ENCODE measurements at regions not wholly inside any gene's neighbourhood (a gene's known extent, or its start where the extent isn't known, plus 50 kb on each side); places are given as distances from the start of the nearest gene placed in this dataset.

GRCh38 chr4:27293831-27294230 lies 433.2 kb downstream of the STIM2 start:
- Mint-ChIP-seq H3K27ac (no peak overlapping the region), H3K27me3 (ENCODE audit: low read depth) (no peaks in the 10 kb centered on the region), H3K4me3 (no peak overlapping the region), H3K9me3 (ENCODE audit: insufficient read depth) (peaks cover 4% of the 10 kb centered on the region), H3K36me3 (ENCODE audit: low read depth) (no peaks in the 10 kb centered on the region), H3K4me1 (ENCODE audit: low read depth) (no peaks in the 10 kb centered on the region)
- no peak for DNase-seq
- ATAC-seq: no peak
- ChIA-PET POLR2A (no interaction called here), CTCF (no interaction called here)

DNA sequence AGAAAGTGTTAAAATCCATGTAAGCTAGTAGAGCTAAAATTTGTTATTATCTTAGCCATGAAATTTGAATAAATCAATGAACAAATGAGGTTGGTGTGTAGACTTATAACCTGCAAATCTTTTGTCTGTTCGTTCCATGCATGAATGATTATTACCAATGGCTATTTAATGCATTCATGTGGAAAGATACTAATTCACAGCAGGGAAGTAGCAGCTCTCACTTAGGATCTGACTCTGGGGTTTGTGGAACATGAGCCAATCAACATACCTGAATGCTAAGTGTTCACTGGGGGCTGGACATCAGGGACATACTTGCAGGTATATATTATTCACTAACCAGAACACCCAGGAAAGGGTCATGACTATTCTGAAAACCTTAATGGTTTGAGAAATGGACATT lies 444.1 kb downstream of the STIM2 start:
- no peak for ATAC-seq
- Mint-ChIP-seq H3K4me3 (no peak overlapping the region), H3K4me1 (ENCODE audit: low read depth) (no peaks in the 10 kb centered on the region), H3K9me3 (ENCODE audit: insufficient read depth) (no peaks in the 10 kb centered on the region), H3K27ac (no peak overlapping the region), H3K36me3 (ENCODE audit: low read depth) (no peaks in the 10 kb centered on the region), H3K27me3 (ENCODE audit: low read depth) (no peaks in the 10 kb centered on the region)
- ChIA-PET POLR2A (interaction anchor here (0.8 kb wide), 1 partner anchor 10 kb away, joined by 3 read pairs; no protein-coding TSS in a partner anchor), CTCF (no interaction called here)
- DNase-seq: no peak

DNA sequence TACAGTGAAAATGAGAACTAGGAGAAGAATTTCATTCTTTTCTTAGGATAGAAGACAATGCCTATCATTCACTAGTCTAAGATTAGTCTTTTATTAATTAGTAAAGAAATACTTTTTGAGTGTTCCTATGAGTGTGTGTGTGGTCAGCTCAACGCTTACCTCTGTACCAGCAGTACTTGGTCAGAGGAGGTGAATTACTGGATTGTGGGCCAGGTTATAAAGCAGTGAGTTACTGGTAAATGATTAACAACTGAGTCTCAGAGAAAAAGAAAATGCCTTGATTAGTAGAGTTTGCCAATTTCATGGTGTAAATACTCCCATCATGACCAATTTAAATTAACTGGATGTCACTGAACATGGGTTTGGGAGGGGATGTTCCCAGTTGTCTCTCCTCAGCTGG lies 444.6 kb downstream of the STIM2 start:
- DNase-seq: no peak
- Mint-ChIP-seq H3K27me3 (ENCODE audit: low read depth) (no peaks in the 10 kb centered on the region), H3K4me3 (no peak overlapping the region), H3K36me3 (ENCODE audit: low read depth) (no peaks in the 10 kb centered on the region), H3K4me1 (ENCODE audit: low read depth) (no peaks in the 10 kb centered on the region), H3K9me3 (ENCODE audit: insufficient read depth) (no peaks in the 10 kb centered on the region), H3K27ac (no peak overlapping the region)
- POLR2A ChIA-PET: interaction anchor here (0.8 kb wide), 1 partner anchor 9 kb away, joined by 3 read pairs; no protein-coding TSS in a partner anchor
- ATAC-seq: no peak
- CTCF ChIA-PET: no interaction called here

DNA sequence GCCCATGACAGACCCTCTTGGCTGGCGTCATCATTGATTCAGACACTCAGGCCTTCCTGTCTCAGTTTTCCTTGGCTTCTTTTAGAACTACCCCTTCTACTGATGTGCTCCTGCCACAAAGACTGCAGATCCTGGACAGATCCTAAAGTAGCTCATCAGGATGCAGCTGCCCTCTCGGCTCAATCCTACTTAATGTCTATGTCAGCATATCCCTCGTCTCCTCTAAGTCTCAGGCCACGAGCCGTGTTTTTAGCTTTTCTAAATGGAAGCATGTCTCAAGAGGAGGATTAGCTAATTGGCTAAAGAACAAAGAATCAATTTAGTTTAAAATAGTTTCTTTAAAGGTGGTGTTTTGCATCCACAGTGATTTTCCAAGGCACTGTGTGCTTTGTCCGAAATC lies 447.7 kb downstream of the STIM2 start:
- Mint-ChIP-seq H3K27me3 (ENCODE audit: low read depth) (peaks cover 2% of the 10 kb centered on the region), H3K4me3 (no peak overlapping the region), H3K4me1 (ENCODE audit: low read depth) (no peaks in the 10 kb centered on the region), H3K36me3 (ENCODE audit: low read depth) (no peaks in the 10 kb centered on the region), H3K27ac (no peak overlapping the region), H3K9me3 (ENCODE audit: insufficient read depth) (no peaks in the 10 kb centered on the region)
- ChIA-PET POLR2A (no interaction called here), CTCF (no interaction called here)
- DNase-seq: no peak
- no peak for ATAC-seq

DNA sequence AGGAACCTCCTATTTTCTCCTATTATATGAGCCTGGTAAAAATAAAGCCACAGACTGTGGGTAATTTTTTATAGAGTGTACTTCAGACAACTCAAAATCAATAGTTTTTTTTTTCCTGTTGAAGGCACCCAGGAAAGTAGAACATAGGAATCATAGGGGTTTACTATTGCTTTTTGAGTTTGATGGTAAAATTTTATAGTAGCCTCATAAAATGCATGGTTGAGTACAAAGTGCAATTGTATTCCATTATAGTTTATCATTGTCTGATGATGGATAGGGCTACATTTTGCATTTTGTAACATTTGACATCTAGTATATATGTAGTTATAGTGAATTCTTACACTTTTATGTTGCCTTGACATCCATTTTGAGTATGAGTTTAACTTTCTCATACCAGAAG lies 455.0 kb downstream of the STIM2 start:
- CTCF ChIA-PET: no interaction called here
- ATAC-seq (no peak), DNase-seq (no peak)
- H3K4me1 Mint-ChIP-seq (ENCODE audit: low read depth): no peaks in the 10 kb centered on the region
- H3K4me3 Mint-ChIP-seq: no peak overlapping the region
- peaks cover 2% of the 10 kb centered on the region for H3K27me3 Mint-ChIP-seq (ENCODE audit: low read depth)
- POLR2A ChIA-PET: no interaction called here
- H3K9me3 Mint-ChIP-seq (ENCODE audit: insufficient read depth): no peaks in the 10 kb centered on the region
- no peaks in the 10 kb centered on the region for H3K36me3 Mint-ChIP-seq (ENCODE audit: low read depth)
- H3K27ac Mint-ChIP-seq: no peak overlapping the region

- Mint-ChIP-seq H3K36me3 (ENCODE audit: low read depth) (no peaks in the 10 kb centered on the region), H3K9me3 (ENCODE audit: insufficient read depth) (no peaks in the 10 kb centered on the region), H3K27me3 (ENCODE audit: low read depth) (peaks cover 2% of the 10 kb centered on the region), H3K4me1 (ENCODE audit: low read depth) (no peaks in the 10 kb centered on the region), H3K4me3 (no peak overlapping the region), H3K27ac (no peak overlapping the region)
- POLR2A ChIA-PET: no interaction called here
- no peak for ATAC-seq
- DNase-seq: no peak
- CTCF ChIA-PET: no interaction called here
Observed at GRCh38 chr4:27316176-27316575, 455.5 kb downstream of the STIM2 start.

GRCh38 chr4:27318740-27319139 lies 458.1 kb downstream of the STIM2 start:
- CTCF ChIA-PET: interaction anchor here (1.2 kb wide), 1 partner anchor 271 kb away, joined by 6 read pairs; no protein-coding TSS in a partner anchor
- no peaks in the 10 kb centered on the region for H3K4me1 Mint-ChIP-seq (ENCODE audit: low read depth)
- POLR2A ChIA-PET: no interaction called here

DNA sequence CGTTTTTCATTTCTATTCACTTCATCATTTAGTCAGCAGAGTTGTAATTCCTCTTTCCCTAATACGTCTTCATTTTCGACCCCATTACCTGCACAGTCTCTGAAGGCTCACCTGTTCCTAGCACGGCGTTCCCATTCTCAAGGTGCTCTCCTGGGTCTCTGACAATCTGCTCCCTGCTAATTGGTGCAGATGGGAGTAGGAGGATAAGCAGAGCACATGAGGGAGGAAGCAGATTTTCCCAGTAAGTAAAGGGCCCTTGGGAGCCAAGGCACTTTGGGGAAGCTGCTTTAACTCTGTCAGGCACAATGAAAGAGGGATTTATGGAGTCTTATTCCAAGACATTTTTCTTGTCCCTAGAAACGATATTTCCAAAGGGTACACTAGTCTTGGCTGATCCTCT lies 466.4 kb downstream of the STIM2 start:
- Mint-ChIP-seq H3K9me3 (ENCODE audit: insufficient read depth) (no peaks in the 10 kb centered on the region), H3K4me3 (no peak overlapping the region), H3K4me1 (ENCODE audit: low read depth) (no peaks in the 10 kb centered on the region), H3K27me3 (ENCODE audit: low read depth) (no peaks in the 10 kb centered on the region), H3K36me3 (ENCODE audit: low read depth) (no peaks in the 10 kb centered on the region), H3K27ac (no peak overlapping the region)
- ChIA-PET POLR2A (no interaction called here), CTCF (no interaction called here)
- no peak for DNase-seq
- ATAC-seq: no peak

More at GRCh38 chr4:27318740-27319139, 458.1 kb downstream of the STIM2 start:
- DNase-seq: peak; percentile 23
- H3K9me3 Mint-ChIP-seq (ENCODE audit: insufficient read depth): no peaks in the 10 kb centered on the region
- H3K27ac Mint-ChIP-seq: no peak overlapping the region
- no peaks in the 10 kb centered on the region for H3K27me3 Mint-ChIP-seq (ENCODE audit: low read depth)
- no peak for ATAC-seq
- H3K36me3 Mint-ChIP-seq (ENCODE audit: low read depth): no peaks in the 10 kb centered on the region
- H3K4me3 Mint-ChIP-seq: no peak overlapping the region

DNA sequence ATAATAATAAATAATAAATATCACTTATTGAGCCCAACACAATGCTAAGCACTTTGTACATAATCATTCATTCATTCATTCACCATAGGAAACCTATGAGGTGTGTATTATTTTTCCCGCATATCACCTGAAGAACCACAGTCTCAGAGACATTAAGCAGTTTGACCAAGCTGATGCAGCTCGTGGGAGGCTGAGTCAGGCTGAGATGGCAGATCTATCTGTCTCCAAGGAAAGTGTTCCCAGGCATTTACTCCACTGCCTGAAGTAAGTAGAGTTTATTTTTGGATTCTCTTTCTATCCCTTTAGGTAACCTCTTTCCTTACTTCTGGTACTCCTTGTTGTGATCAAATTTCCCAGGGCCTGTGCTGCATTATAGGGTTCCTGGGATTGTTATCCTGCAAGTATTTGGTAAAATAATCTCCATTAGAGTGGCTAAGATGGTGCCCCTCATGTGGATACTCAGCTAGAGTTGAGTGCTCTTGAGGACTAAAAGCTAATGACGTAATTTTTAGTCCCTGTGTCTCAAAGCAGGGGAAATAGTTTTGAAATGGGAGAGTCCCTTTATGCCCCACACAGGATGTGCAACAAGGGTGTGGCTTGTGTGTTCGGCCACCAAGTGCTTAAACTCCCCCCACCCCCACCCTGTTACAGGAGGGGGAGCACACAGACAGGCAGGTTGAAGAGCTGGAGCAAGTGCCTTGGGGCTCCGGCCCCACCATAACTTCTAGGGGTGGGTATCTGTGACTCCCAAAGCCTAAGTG lies 467.0 kb downstream of the STIM2 start:
- no peaks in the 10 kb centered on the region for H3K4me1 Mint-ChIP-seq (ENCODE audit: low read depth)
- ATAC-seq (no peak), DNase-seq (no peak)
- H3K9me3 Mint-ChIP-seq (ENCODE audit: insufficient read depth): no peaks in the 10 kb centered on the region
- no peak overlapping the region for H3K4me3 Mint-ChIP-seq
- ChIA-PET CTCF (interaction anchor here (0.5 kb wide), 1 partner anchor 202 kb away, joined by 3 read pairs; no protein-coding TSS in a partner anchor), POLR2A (no interaction called here)
- H3K36me3 Mint-ChIP-seq (ENCODE audit: low read depth): no peaks in the 10 kb centered on the region
- no peak overlapping the region for H3K27ac Mint-ChIP-seq
- no peaks in the 10 kb centered on the region for H3K27me3 Mint-ChIP-seq (ENCODE audit: low read depth)

GRCh38 chr4:27338530-27338929 lies 477.9 kb downstream of the STIM2 start:
- no peaks in the 10 kb centered on the region for H3K9me3 Mint-ChIP-seq (ENCODE audit: insufficient read depth)
- no peaks in the 10 kb centered on the region for H3K36me3 Mint-ChIP-seq (ENCODE audit: low read depth)
- H3K4me3 Mint-ChIP-seq: no peak overlapping the region
- POLR2A ChIA-PET: no interaction called here
- no peaks in the 10 kb centered on the region for H3K27me3 Mint-ChIP-seq (ENCODE audit: low read depth)
- H3K4me1 Mint-ChIP-seq (ENCODE audit: low read depth): no peaks in the 10 kb centered on the region
- CTCF ChIA-PET: no interaction called here
- no peak overlapping the region for H3K27ac Mint-ChIP-seq
- ATAC-seq (no peak), DNase-seq (no peak)

DNA sequence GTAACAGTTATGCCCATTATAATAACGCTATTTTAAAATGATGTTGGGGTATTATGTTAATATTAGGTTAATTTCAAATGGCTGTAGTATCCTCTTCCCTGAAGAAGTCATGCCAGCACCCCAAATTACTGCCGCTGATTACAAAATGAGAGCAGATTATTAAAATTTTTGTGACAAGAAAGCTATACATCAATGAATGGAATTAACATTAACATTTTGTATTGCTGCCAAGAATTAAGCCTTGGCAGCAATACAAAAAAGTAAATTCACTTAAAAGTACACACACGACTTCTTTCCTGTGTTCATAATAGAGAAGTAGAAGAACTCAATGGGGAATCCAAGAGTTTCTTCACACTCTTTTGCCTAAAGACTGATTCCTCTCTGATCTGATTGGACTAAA lies 482.8 kb downstream of the STIM2 start:
- H3K4me3 Mint-ChIP-seq: no peak overlapping the region
- ATAC-seq: no peak
- no peaks in the 10 kb centered on the region for H3K27me3 Mint-ChIP-seq (ENCODE audit: low read depth)
- no peaks in the 10 kb centered on the region for H3K4me1 Mint-ChIP-seq (ENCODE audit: low read depth)
- DNase-seq: no peak
- H3K36me3 Mint-ChIP-seq (ENCODE audit: low read depth): no peaks in the 10 kb centered on the region
- no peak overlapping the region for H3K27ac Mint-ChIP-seq
- no peaks in the 10 kb centered on the region for H3K9me3 Mint-ChIP-seq (ENCODE audit: insufficient read depth)
- ChIA-PET CTCF (no interaction called here), POLR2A (no interaction called here)

DNA sequence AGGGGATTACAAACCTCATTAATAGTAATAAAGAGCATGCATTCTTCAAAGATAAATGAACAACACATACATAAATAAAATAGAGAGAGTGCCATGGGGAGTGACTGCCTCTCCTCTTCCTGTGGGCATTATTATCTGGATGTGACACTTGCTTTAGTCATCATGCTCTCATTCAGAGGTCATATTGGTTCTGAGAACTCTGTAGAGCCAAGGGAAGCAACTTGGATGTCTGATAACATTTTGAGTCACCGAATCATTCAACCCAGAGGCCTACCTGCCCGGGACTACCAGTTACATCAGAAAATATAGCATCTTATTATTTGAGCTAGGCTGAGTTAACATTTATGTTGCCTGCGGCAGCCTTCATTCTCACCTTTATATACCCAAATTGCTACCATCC lies 489.5 kb downstream of the STIM2 start:
- Mint-ChIP-seq H3K36me3 (ENCODE audit: low read depth) (no peaks in the 10 kb centered on the region), H3K4me1 (ENCODE audit: low read depth) (no peaks in the 10 kb centered on the region), H3K27ac (no peak overlapping the region), H3K27me3 (ENCODE audit: low read depth) (no peaks in the 10 kb centered on the region), H3K4me3 (no peak overlapping the region), H3K9me3 (ENCODE audit: insufficient read depth) (no peaks in the 10 kb centered on the region)
- ATAC-seq (no peak), DNase-seq (no peak)
- POLR2A ChIA-PET: no interaction called here
- CTCF ChIA-PET: no interaction called here

GRCh38 chr4:27357283-27357682 lies 496.6 kb downstream of the STIM2 start:
- H3K27me3 Mint-ChIP-seq (ENCODE audit: low read depth): no peaks in the 10 kb centered on the region
- H3K27ac Mint-ChIP-seq: no peak overlapping the region
- DNase-seq (no peak), ATAC-seq (no peak)
- H3K9me3 Mint-ChIP-seq (ENCODE audit: insufficient read depth): no peaks in the 10 kb centered on the region
- H3K4me3 Mint-ChIP-seq: no peak overlapping the region
- CTCF ChIA-PET: no interaction called here
- POLR2A ChIA-PET: no interaction called here
- H3K4me1 Mint-ChIP-seq (ENCODE audit: low read depth): no peaks in the 10 kb centered on the region
- no peaks in the 10 kb centered on the region for H3K36me3 Mint-ChIP-seq (ENCODE audit: low read depth)

Measured in activated CD8-positive, alpha-beta T cell treated with anti-CD3 and anti-CD28 coated beads, Interleukin-2, amount 10 ng/mL, durations not matched to agents 7 days and 5 days (primary cell).